Neural progenitor cell (in vitro differentiated cells): ENCODE measurements at regions not wholly inside any gene's neighbourhood (a gene's known extent, or its start where the extent isn't known, plus 50 kb on each side); places are given as distances from the start of the nearest gene placed in this dataset.

Source experiments
- EZH2 ChIP-seq: fragments of 200-600 bp; sonication (generic); IDR thresholded peaks from 2 replicates; pipeline ENCODE4 v1.6.1; 2017; ENCODE audit warnings: antibody characterized with exemption, mild to moderate bottlenecking, moderate library complexity
- EZH2phosphoT487 ChIP-seq: fragments of 200-600 bp; sonication (generic); IDR thresholded peaks from 2 replicates; pipeline ENCODE4 v1.6.1; 2017; ENCODE audit warnings: antibody characterized with exemption
- TF ChIP-seq, protein P1 (sequence below): fragments of 200-600 bp; sonication (generic); IDR thresholded peaks from 2 replicates; pipeline ENCODE4 v1.5.1; 2017; ENCODE audit warnings: antibody characterized with exemption, mild to moderate bottlenecking

DNA sequence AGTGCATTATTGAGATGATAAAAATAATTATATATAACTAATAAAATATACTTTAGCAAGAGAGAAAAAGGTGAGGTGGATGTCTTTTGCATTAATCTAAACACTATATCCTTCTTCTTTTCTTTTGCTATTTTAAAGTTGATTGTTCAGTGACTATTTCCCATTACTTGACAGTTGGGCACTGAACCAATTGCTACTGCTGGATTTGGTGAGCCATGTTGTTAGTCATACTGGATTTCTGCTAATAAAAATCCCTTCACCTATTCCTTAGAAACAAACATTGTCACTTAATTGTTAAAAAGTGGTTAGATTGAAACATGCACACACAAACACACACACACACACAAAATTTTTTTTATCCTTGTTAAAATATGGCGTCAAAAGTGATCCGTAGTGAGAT, 251.6 kb upstream of the ALG10 start:
- TF ChIP-seq, protein P1, sequence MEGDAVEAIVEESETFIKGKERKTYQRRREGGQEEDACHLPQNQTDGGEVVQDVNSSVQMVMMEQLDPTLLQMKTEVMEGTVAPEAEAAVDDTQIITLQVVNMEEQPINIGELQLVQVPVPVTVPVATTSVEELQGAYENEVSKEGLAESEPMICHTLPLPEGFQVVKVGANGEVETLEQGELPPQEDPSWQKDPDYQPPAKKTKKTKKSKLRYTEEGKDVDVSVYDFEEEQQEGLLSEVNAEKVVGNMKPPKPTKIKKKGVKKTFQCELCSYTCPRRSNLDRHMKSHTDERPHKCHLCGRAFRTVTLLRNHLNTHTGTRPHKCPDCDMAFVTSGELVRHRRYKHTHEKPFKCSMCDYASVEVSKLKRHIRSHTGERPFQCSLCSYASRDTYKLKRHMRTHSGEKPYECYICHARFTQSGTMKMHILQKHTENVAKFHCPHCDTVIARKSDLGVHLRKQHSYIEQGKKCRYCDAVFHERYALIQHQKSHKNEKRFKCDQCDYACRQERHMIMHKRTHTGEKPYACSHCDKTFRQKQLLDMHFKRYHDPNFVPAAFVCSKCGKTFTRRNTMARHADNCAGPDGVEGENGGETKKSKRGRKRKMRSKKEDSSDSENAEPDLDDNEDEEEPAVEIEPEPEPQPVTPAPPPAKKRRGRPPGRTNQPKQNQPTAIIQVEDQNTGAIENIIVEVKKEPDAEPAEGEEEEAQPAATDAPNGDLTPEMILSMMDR = no peak
- no peak for TF ChIP-seq EZH2
- TF ChIP-seq EZH2phosphoT487 = no peak
